ENCODE measurements at regions not wholly inside any gene's neighbourhood (a gene's known extent, or its start where the extent isn't known, plus 50 kb on each side); places are given as distances from the start of the nearest gene placed in this dataset.

GRCh38 chr6:6973721-6974120 lies 134.0 kb upstream of the RREB1 start:
- TF ChIP-seq, protein P1, sequence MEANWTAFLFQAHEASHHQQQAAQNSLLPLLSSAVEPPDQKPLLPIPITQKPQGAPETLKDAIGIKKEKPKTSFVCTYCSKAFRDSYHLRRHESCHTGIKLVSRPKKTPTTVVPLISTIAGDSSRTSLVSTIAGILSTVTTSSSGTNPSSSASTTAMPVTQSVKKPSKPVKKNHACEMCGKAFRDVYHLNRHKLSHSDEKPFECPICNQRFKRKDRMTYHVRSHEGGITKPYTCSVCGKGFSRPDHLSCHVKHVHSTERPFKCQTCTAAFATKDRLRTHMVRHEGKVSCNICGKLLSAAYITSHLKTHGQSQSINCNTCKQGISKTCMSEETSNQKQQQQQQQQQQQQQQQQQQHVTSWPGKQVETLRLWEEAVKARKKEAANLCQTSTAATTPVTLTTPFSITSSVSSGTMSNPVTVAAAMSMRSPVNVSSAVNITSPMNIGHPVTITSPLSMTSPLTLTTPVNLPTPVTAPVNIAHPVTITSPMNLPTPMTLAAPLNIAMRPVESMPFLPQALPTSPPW (CRISPR knock-in tag; IDR thresholded peaks at IDR 0.05), result no peak
- TF ChIP-seq YY1 (IDR thresholded peaks at IDR 0.05; ENCODE audit: borderline replicate concordance in 1 of 3, control insufficient read depth in 1 of 3, extremely low read depth in 1 of 3, insufficient read depth in 3 of 3, insufficient read length in 1 of 3, insufficient replicate concordance in 2 of 3, low read depth in 1 of 3, low read length in 2 of 3) (no peak), XRCC3 (IDR thresholded peaks at IDR 0.05) (no peak), CTCF (IDR thresholded peaks at IDR 0.05 in 2 of 3, conservative IDR thresholded peaks at IDR 0.05 in 1 of 3; ENCODE audit: insufficient read depth in 2 of 3, low read depth in 1 of 3, low read length in 3 of 3) (no peak), POLR2AphosphoS5 (IDR thresholded peaks at IDR 0.05; ENCODE audit: control insufficient read depth, insufficient read depth, low read depth, low read length) (no peak), GATA2 (CRISPR knock-in tag; IDR thresholded peaks at IDR 0.05) (no peak), ZBTB1 (CRISPR knock-in tag; IDR thresholded peaks at IDR 0.05; ENCODE audit: borderline replicate concordance, low read depth) (no peak), XRCC5 (IDR thresholded peaks at IDR 0.05; ENCODE audit: low read depth, low read length) (no peak)
- TF ChIP-seq, protein P2, sequence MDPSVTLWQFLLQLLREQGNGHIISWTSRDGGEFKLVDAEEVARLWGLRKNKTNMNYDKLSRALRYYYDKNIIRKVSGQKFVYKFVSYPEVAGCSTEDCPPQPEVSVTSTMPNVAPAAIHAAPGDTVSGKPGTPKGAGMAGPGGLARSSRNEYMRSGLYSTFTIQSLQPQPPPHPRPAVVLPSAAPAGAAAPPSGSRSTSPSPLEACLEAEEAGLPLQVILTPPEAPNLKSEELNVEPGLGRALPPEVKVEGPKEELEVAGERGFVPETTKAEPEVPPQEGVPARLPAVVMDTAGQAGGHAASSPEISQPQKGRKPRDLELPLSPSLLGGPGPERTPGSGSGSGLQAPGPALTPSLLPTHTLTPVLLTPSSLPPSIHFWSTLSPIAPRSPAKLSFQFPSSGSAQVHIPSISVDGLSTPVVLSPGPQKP (CRISPR knock-in tag; IDR thresholded peaks at IDR 0.05), result no peak
- TF ChIP-seq, protein P3, sequence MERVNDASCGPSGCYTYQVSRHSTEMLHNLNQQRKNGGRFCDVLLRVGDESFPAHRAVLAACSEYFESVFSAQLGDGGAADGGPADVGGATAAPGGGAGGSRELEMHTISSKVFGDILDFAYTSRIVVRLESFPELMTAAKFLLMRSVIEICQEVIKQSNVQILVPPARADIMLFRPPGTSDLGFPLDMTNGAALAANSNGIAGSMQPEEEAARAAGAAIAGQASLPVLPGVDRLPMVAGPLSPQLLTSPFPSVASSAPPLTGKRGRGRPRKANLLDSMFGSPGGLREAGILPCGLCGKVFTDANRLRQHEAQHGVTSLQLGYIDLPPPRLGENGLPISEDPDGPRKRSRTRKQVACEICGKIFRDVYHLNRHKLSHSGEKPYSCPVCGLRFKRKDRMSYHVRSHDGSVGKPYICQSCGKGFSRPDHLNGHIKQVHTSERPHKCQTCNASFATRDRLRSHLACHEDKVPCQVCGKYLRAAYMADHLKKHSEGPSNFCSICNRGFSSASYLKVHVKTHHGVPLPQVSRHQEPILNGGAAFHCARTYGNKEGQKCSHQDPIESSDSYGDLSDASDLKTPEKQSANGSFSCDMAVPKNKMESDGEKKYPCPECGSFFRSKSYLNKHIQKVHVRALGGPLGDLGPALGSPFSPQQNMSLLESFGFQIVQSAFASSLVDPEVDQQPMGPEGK (CRISPR knock-in tag; IDR thresholded peaks at IDR 0.05; ENCODE audit: borderline replicate concordance), result no peak

All from K562 (cell line).